GM21526 (cell line): ENCODE measurements at regions not wholly inside any gene's neighbourhood (a gene's known extent, or its start where the extent isn't known, plus 50 kb on each side); places are given as distances from the start of the nearest gene placed in this dataset.
A peak's percentile ranks its signal among the peaks of the same experiment; 100 is the strongest.

Experiments
- ATAC-seq: cut with Tn5 transposase; IDR thresholded peaks from one replicate; pipeline ENCODE4 v1.9.1; 2021; ENCODE audit warnings: moderate library complexity; ENCODE audit not compliant: unreplicated experiment, low FRiP score

GRCh38 chr3:28718074-28718849, 369.6 kb upstream of the AZI2 start:
- no peak for ATAC-seq

GRCh38 chr3:28726840-28727239, 378.2 kb upstream of the AZI2 start:
- peak; percentile 81 for ATAC-seq

GRCh38 chr3:28727307-28727706, 378.7 kb upstream of the AZI2 start:
- no peak for ATAC-seq

GRCh38 chr3:28738425-28738824, 389.8 kb upstream of the AZI2 start:
- ATAC-seq, result no peak

- ATAC-seq, result no peak
Measured at GRCh38 chr3:28739647-28740046, 391.0 kb upstream of the AZI2 start.

GRCh38 chr3:28743271-28743670, 394.6 kb upstream of the AZI2 start:
- ATAC-seq, result no peak

GRCh38 chr3:28743831-28744230, 395.2 kb upstream of the AZI2 start:
- ATAC-seq, result no peak

GRCh38 chr3:28745436-28745835, 396.8 kb upstream of the AZI2 start:
- ATAC-seq, result no peak

GRCh38 chr3:28745916-28746617, 397.4 kb upstream of the AZI2 start:
- ATAC-seq, result no peak

- no peak for ATAC-seq
Measured at GRCh38 chr3:28746990-28747389, 398.4 kb upstream of the AZI2 start.

GRCh38 chr3:28751864-28752263, 403.2 kb upstream of the AZI2 start:
- no peak for ATAC-seq

GRCh38 chr3:28752290-28752689, 403.7 kb upstream of the AZI2 start:
- no peak for ATAC-seq

GRCh38 chr3:28756056-28756455, 407.4 kb upstream of the AZI2 start:
- ATAC-seq, result no peak

- ATAC-seq, result no peak
Measured at GRCh38 chr3:28758115-28758514, 409.5 kb upstream of the AZI2 start.

- no peak for ATAC-seq
Measured at GRCh38 chr3:28761375-28761774, 412.8 kb upstream of the AZI2 start.

- no peak for ATAC-seq
Measured at GRCh38 chr3:28765194-28765593, 416.6 kb upstream of the AZI2 start.

GRCh38 chr3:28768439-28768838, 419.8 kb upstream of the AZI2 start:
- ATAC-seq, result no peak

GRCh38 chr3:28777806-28778475, 429.3 kb upstream of the AZI2 start:
- ATAC-seq, result no peak

- no peak for ATAC-seq
Measured at GRCh38 chr3:28780480-28780879, 431.9 kb upstream of the AZI2 start.

GRCh38 chr3:28781053-28781452, 432.4 kb upstream of the AZI2 start:
- no peak for ATAC-seq

GRCh38 chr3:28786446-28786845, 437.8 kb upstream of the AZI2 start:
- no peak for ATAC-seq

GRCh38 chr3:28788571-28788970, 439.9 kb upstream of the AZI2 start:
- ATAC-seq, result no peak
